ENCODE measurements at regions not wholly inside any gene's neighbourhood (a gene's known extent, or its start where the extent isn't known, plus 50 kb on each side); places are given as distances from the start of the nearest gene placed in this dataset.

DNA sequence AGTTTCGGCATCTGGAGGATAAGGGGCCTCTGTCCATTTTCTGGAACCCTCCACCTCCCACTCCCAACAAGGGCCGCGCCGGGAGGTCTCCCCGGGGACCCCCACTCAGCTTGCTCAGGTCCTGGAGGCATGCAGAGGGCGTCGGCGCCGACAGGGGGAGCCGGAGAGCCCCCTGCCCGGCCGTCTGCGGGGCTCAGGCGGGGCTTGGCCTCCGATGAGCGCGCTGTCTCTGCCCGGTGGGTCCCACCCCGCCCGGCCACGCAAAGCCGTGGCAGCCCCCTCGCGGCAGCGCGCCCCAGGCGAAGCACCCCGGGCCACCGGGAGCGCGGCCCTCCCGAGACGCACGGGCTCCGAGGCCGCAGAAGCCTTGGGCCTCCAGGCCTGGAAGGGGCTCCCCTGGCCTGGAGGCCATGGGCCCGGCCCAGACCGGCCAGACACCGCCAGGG, 149.7 kb upstream of the ZNF536 start:
- Histone ChIP-seq H3K4me1 (ENCODE audit: insufficient read depth, low read length, poor library complexity, severe bottlenecking) (peaks cover 10% of the 10 kb centered on the region), H3K9me3 (ENCODE audit: low read depth, low read length, poor library complexity, severe bottlenecking) (no peaks in the 10 kb centered on the region), H3K36me3 (ENCODE audit: insufficient read depth, low read length, poor library complexity, severe bottlenecking) (no peaks in the 10 kb centered on the region), H3K4me3 (ENCODE audit: low read depth, low read length, poor library complexity, severe bottlenecking) (no peak overlapping the region), H3K27ac (ENCODE audit: low read depth, low read length, poor library complexity, severe bottlenecking) (no peak overlapping the region), H3K27me3 (replicated peaks; ENCODE audit: insufficient read depth, low read depth, low read length, poor library complexity) (peaks cover 19% of the 10 kb centered on the region)
- CTCF ChIA-PET: no interaction called here
- DNase-seq (ENCODE audit: low spot score): peak; percentile 25
- POLR2A ChIA-PET (ENCODE audit: low non-redundant PET): no interaction called here
- BruUV-seq (replicated peaks): no TSS peak
- TF ChIP-seq EZH2 (IDR thresholded peaks at IDR 0.05; ENCODE audit: borderline replicate concordance, low read depth, low read length, poor library complexity, severe bottlenecking): no peak
- TF ChIP-seq, protein P1, sequence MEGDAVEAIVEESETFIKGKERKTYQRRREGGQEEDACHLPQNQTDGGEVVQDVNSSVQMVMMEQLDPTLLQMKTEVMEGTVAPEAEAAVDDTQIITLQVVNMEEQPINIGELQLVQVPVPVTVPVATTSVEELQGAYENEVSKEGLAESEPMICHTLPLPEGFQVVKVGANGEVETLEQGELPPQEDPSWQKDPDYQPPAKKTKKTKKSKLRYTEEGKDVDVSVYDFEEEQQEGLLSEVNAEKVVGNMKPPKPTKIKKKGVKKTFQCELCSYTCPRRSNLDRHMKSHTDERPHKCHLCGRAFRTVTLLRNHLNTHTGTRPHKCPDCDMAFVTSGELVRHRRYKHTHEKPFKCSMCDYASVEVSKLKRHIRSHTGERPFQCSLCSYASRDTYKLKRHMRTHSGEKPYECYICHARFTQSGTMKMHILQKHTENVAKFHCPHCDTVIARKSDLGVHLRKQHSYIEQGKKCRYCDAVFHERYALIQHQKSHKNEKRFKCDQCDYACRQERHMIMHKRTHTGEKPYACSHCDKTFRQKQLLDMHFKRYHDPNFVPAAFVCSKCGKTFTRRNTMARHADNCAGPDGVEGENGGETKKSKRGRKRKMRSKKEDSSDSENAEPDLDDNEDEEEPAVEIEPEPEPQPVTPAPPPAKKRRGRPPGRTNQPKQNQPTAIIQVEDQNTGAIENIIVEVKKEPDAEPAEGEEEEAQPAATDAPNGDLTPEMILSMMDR (conservative IDR thresholded peaks at IDR 0.05; ENCODE audit: low read depth, low read length): peak; percentile 70
- intact Hi-C loops (cut with micrococcal nuclease; ENCODE audit: unreplicated experiment): no loop called here

DNA sequence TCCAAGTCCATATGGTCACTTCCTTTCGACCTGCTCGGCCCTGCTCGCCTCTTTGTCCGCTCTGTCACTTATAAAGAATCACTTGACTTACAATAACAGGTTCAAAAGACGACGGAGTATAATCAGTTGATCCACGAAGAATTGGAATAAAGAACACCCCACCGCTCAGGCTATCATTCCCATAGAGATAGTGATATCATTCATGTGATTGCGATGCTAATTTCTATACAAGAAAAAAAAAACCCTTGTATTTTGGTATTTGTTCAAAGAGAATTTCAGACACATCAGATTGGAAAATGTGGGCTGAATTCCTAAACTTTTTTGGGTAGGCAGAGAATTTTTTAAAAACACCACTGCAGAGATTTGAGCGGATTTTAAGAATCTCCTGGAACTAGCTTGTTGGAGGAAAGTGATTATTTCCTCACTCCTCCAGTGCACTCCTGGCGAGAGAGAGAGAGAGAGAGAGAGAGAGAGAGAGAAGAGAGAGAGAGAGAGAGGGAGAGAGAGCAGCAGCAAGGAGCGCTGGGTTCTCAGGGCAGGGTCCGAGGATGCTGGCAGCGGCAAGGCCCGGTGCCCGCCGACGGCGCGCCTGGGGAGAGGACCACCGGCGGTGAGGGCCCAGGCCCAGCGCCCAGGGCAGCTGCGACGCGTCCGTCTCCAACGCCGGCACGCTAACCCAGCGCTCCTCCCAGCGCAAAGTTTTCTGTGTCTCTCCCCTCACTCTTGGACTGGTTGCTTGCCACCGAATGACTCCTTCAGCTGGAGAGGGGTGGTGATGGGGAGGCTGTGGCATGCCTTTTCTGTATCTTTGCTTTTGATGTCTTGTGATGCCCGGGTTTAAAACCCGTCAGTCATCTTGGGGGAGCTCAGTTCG, 149.0 kb upstream of the ZNF536 start:
- ChIA-PET CTCF (interaction anchor here (0.6 kb wide), 1 partner anchor 138 kb away, joined by 5 read pairs; no protein-coding TSS in a partner anchor), POLR2A (ENCODE audit: low non-redundant PET) (no interaction called here)
- TF ChIP-seq, protein P1 (conservative IDR thresholded peaks at IDR 0.05; ENCODE audit: low read depth, low read length): no peak
- no peak for TF ChIP-seq EZH2 (IDR thresholded peaks at IDR 0.05; ENCODE audit: borderline replicate concordance, low read depth, low read length, poor library complexity, severe bottlenecking)
- no peak for DNase-seq (ENCODE audit: low spot score)
- Histone ChIP-seq H3K4me3 (ENCODE audit: low read depth, low read length, poor library complexity, severe bottlenecking) (no peak overlapping the region), H3K27ac (ENCODE audit: low read depth, low read length, poor library complexity, severe bottlenecking) (no peak overlapping the region), H3K36me3 (ENCODE audit: insufficient read depth, low read length, poor library complexity, severe bottlenecking) (no peaks in the 10 kb centered on the region), H3K9me3 (ENCODE audit: low read depth, low read length, poor library complexity, severe bottlenecking) (no peaks in the 10 kb centered on the region), H3K27me3 (replicated peaks; ENCODE audit: insufficient read depth, low read depth, low read length, poor library complexity) (peaks cover 25% of the 10 kb centered on the region), H3K4me1 (ENCODE audit: insufficient read depth, low read length, poor library complexity, severe bottlenecking) (peaks cover 16% of the 10 kb centered on the region)
- intact Hi-C loops (cut with micrococcal nuclease; ENCODE audit: unreplicated experiment): no loop called here
- BruUV-seq (replicated peaks): no TSS peak

DNA sequence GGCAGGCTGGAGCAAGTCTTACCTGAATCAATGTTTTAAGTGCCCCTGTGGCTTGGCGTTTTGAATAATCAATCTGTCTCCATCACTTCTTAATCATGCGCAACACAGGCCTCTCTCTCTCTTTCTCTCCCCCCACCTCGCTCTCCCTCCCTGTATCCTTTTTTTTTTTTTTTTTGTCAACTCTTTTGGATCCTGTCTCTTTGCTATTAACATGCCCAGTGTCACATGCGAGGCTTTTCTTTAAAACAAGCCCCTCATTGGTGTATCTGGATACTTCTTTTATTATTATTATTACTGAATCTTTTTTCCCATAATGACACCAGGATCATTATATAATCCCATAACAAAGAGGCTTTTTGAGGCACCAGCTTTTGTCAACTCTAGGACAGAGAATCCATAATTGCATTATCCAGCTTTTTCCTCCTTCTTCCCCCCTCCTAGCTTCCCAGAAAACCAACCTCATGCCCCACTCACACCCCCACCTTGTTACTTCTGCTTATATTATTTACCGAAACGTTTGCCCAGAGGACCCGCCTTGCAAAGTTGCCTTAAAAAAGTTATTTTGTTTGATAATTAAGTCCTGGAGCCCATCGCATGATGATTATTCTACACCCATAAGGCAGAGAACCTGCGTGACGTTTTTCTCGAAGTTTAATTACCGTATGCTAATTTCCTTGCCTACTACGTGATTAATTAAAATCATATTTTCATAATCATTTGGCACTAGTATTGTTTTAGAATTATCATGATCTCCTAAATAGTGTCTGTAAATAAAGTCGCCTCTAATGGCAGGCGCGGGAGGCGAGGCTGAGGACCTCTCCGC, 148.1 kb upstream of the ZNF536 start:
- POLR2A ChIA-PET (ENCODE audit: low non-redundant PET): no interaction called here
- H3K36me3 ChIP-seq (ENCODE audit: insufficient read depth, low read length, poor library complexity, severe bottlenecking): no peaks in the 10 kb centered on the region
- no peak overlapping the region for H3K27ac ChIP-seq (ENCODE audit: low read depth, low read length, poor library complexity, severe bottlenecking)
- H3K4me3 ChIP-seq (ENCODE audit: low read depth, low read length, poor library complexity, severe bottlenecking): peak overlapping the region; percentile 63
- peaks cover 34% of the 10 kb centered on the region for H3K27me3 ChIP-seq (replicated peaks; ENCODE audit: insufficient read depth, low read depth, low read length, poor library complexity)
- CTCF ChIA-PET: no interaction called here
- intact Hi-C loops (cut with micrococcal nuclease; ENCODE audit: unreplicated experiment): no loop called here
- H3K4me1 ChIP-seq (ENCODE audit: insufficient read depth, low read length, poor library complexity, severe bottlenecking): peaks cover 18% of the 10 kb centered on the region
- TF ChIP-seq EZH2 (IDR thresholded peaks at IDR 0.05; ENCODE audit: borderline replicate concordance, low read depth, low read length, poor library complexity, severe bottlenecking): no peak
- TF ChIP-seq, protein P1 (conservative IDR thresholded peaks at IDR 0.05; ENCODE audit: low read depth, low read length): no peak
- BruUV-seq (replicated peaks): no TSS peak
- H3K9me3 ChIP-seq (ENCODE audit: low read depth, low read length, poor library complexity, severe bottlenecking): no peaks in the 10 kb centered on the region
- no peak for DNase-seq (ENCODE audit: low spot score)
